Ovary (tissue), 7 donors: ENCODE measurements at regions not wholly inside any gene's neighbourhood (a gene's known extent, or its start where the extent isn't known, plus 50 kb on each side); places are given as distances from the start of the nearest gene placed in this dataset.

Experiments used
- DNase-seq, 5 donors: peaks; one replicate each; pipeline ENCODE4 v3.0.0-alpha.2; 2019 to 2020
- H3K27ac ChIP-seq, 2 donors: fragments of 200-600 bp; one replicate each; pipeline versions ENCODE4 v1.5.1 to v1.8.0; 2019 to 2022
- H3K27me3 ChIP-seq: fragments of 200-600 bp; one replicate; pipeline ENCODE4 v1.8.0; 2022
- H3K36me3 ChIP-seq: fragments of 200-600 bp; sonication (generic); one replicate; pipeline ENCODE4 v1.5.1; 2019
- H3K4me1 ChIP-seq: one replicate; pipeline ENCODE4 v1.8.1; 2013; ENCODE audit warnings: mild to moderate bottlenecking, moderate library complexity; ENCODE audit not compliant: insufficient read depth
- H3K4me3 ChIP-seq: fragments of 200-600 bp; sonication (generic); one replicate; pipeline ENCODE4 v1.5.1; 2017
- H3K9me3 ChIP-seq, 2 donors: fragments of 200-600 bp in 1 of 2; sonication (generic) in 1 of 2; one replicate each; pipeline versions ENCODE4 v1.5.1 to v1.8.1; 2013 to 2019; ENCODE audit warnings: mild to moderate bottlenecking in 1 of 2, moderate library complexity in 1 of 2
- EP300 ChIP-seq: sonication (generic); formaldehyde crosslinking; IDR thresholded peaks from one replicate; pipeline ENCODE4 v1.6.1; 2017; ENCODE audit warnings: antibody characterized with exemption
- POLR2A ChIP-seq: fragments of 450-650 bp; IDR thresholded peaks from one replicate; pipeline ENCODE4 v1.6.1; 2017; ENCODE audit warnings: antibody characterized with exemption, mild to moderate bottlenecking, moderate library complexity
- WGBS, 3 donors: extraction: QIAGEN DNeasy Blood & Tissue Kit in 1 of 3; methylation state at CpG; one replicate each; pipeline versions ENCODE4 v1.1.5 to v1.1.7; 2013 to 2017; 5-methylcytosine and 5-hydroxymethylcytosine counted together
- intact Hi-C, 4 donors: fragments of 100-400 bp; cut with DNase I; formaldehyde crosslinking; loops; one replicate each; pipeline versions ENCODE4 v1.11.0 to v1.15.1; 2022 to 2023
- TF ChIP-seq, protein P1 (sequence below), 3 donors: fragments of 450-650 bp in 2 of 3; fragments of 200-600 bp in 1 of 3; IDR thresholded peaks; one replicate each; pipeline versions ENCODE4 v1.5.1 to v1.8.0; 2016 to 2022; ENCODE audit warnings: antibody characterized with exemption in 3 of 3, mild to moderate bottlenecking in 1 of 3
- donor health status: DM: no; HTN: no; CAD: no; lungs with moderate emphysema.
- donor health status: DM: no; HTN: no; CAD: no.
- donor health status: Bipolar disorder and iron deficiency.
- donor health status: DM: no; HTN: no; CAD: no.
- donor health status: DM: yes; HTN: yes; CAD: no.

DNA sequence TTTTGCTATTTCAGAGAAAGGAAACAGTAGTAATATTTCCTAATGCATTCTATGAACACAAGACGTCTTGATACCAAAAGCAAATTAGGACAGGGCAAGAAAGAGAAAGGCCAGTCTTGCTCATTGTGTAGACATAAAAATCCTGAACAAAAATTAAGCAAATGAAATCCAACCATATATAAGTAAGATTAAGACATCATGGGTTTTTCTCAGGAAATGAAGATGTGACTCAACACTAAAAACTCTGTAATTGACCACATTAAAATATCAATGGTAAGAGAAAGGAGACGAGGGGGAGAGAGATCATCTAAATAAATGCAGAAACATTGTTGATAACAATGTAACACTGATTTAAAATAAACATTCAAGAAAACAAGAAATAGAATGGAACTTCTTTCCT is 205.4 kb downstream of the SOD2 start:
- H3K27ac ChIP-seq = no peak overlapping the region
- DNase-seq = no peak
- no peak overlapping the region for H3K4me3 ChIP-seq
- WGBS, 3 donors = 36 to 39% (median 37%) methylated on average over 2 of the region's 2 CpGs
- H3K9me3 ChIP-seq = no peaks in the 10 kb centered on the region
- intact Hi-C loops = no loop called here
- H3K27me3 ChIP-seq = no peaks in the 10 kb centered on the region
- no peaks in the 10 kb centered on the region for H3K4me1 ChIP-seq
- TF ChIP-seq, protein P1, sequence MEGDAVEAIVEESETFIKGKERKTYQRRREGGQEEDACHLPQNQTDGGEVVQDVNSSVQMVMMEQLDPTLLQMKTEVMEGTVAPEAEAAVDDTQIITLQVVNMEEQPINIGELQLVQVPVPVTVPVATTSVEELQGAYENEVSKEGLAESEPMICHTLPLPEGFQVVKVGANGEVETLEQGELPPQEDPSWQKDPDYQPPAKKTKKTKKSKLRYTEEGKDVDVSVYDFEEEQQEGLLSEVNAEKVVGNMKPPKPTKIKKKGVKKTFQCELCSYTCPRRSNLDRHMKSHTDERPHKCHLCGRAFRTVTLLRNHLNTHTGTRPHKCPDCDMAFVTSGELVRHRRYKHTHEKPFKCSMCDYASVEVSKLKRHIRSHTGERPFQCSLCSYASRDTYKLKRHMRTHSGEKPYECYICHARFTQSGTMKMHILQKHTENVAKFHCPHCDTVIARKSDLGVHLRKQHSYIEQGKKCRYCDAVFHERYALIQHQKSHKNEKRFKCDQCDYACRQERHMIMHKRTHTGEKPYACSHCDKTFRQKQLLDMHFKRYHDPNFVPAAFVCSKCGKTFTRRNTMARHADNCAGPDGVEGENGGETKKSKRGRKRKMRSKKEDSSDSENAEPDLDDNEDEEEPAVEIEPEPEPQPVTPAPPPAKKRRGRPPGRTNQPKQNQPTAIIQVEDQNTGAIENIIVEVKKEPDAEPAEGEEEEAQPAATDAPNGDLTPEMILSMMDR (IDR thresholded peaks at IDR 0.05) = no peak
- TF ChIP-seq POLR2A (no peak), EP300 (no peak)
- H3K36me3 ChIP-seq = no peaks in the 10 kb centered on the region

DNA sequence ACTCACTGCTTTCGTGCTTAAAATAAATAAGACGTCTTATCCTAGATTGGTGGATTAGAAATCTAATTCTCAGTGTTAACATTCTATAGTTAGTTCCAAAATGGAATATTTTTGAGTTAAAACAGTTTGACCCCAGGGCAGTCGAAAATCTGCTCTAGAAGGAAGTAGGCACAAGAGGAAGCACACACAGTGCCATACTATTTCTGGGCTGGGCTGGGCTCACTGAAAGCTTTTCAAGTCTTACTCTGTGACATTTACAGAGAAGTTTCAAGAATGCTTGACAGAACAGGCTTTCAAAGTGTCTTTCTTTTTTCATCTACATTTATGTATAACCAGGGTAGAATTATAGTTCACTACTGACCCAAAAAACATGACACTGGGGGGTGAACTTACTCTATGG is 209.8 kb downstream of the SOD2 start:
- 69 to 86% (median 74%) methylated on average over 3 of the region's 3 CpGs for WGBS, 3 donors
- Histone ChIP-seq H3K27me3 (no peaks in the 10 kb centered on the region), H3K4me3 (no peak overlapping the region), H3K27ac (no peak overlapping the region), H3K4me1 (no peaks in the 10 kb centered on the region), H3K9me3 (no peaks in the 10 kb centered on the region), H3K36me3 (no peaks in the 10 kb centered on the region)
- intact Hi-C loops = no loop called here
- TF ChIP-seq, protein P1 (IDR thresholded peaks at IDR 0.05) = no peak
- TF ChIP-seq EP300 (no peak), POLR2A (no peak)
- DNase-seq = no peak

DNA sequence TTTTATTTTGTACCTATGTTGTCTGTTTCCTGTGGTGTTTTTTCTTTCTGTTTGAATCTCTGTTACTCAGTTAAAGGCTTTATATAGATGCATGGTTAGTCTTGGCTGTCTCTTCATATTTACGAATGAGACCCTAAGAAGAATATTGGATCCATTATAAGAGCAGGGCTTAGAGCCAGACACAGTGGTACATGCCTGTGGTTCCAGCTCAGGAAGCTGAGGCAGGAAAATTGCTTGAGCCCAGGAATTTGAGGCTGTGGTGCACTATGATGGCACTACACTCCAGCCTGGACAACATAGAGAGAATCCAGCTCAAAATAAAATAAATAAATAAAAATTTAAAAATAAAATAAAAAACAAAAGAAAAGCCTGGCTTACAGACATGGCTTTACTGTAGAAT is 211.1 kb downstream of the SOD2 start:
- no peak overlapping the region for H3K4me3 ChIP-seq
- no peak for DNase-seq
- TF ChIP-seq POLR2A (no peak), EP300 (no peak)
- TF ChIP-seq, protein P1 (IDR thresholded peaks at IDR 0.05) = no peak
- no peak overlapping the region for H3K27ac ChIP-seq
- 80 to 83% (median 81%) methylated on average over 1 of the region's 1 CpG for WGBS, 3 donors
- H3K27me3 ChIP-seq = no peaks in the 10 kb centered on the region
- no peaks in the 10 kb centered on the region for H3K36me3 ChIP-seq
- H3K9me3 ChIP-seq = no peaks in the 10 kb centered on the region
- intact Hi-C loops = no loop called here
- H3K4me1 ChIP-seq = no peaks in the 10 kb centered on the region

DNA sequence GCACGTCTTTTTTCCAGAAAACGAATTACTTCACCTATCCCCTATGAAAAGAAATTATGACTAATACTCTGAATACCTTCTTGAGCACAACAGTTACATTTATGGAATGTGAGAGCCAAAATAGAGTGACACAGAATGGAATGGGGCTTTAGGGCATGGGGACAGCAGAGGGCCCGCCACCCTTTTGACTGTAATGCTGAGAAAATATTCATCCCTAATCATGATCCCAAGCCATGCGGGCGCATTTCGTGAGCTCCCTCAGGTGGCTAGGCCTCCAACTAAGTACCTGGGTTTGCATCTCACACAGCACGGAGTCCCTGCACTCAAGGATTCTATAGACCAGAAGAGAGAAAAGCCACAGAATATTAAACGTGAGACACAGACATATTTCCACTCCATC is 212.6 kb downstream of the SOD2 start:
- WGBS, 3 donors = 86 to 94% (median 93%) methylated on average over 8 of the region's 8 CpGs
- Histone ChIP-seq H3K36me3 (no peaks in the 10 kb centered on the region), H3K27me3 (no peaks in the 10 kb centered on the region), H3K4me3 (no peak overlapping the region), H3K9me3 (no peaks in the 10 kb centered on the region), H3K27ac (no peak overlapping the region), H3K4me1 (no peaks in the 10 kb centered on the region)
- TF ChIP-seq EP300 (no peak), POLR2A (no peak)
- TF ChIP-seq, protein P1 (IDR thresholded peaks at IDR 0.05) = no peak
- intact Hi-C loops = no loop called here
- DNase-seq = no peak

DNA sequence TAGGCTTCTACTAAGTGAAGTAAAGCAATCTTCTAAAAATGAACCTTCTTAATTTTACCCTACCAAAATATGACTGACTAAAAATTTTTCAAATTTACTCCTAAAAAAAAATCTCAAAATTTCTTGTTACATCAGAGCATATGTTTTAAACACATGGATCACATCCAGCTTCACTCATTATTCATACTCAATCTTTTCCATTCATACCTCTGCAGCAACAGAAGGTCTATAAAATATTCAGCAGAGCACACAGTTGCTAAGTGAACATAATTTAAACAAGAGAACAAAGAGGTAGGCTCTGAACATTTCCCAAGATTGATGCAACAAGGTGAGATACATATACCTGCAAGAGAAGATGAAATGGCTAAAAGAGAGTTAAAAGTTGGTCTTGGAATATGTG is 213.9 kb downstream of the SOD2 start:
- no peaks in the 10 kb centered on the region for H3K36me3 ChIP-seq
- intact Hi-C loops = no loop called here
- H3K27ac ChIP-seq = no peak overlapping the region
- no peaks in the 10 kb centered on the region for H3K9me3 ChIP-seq
- no peaks in the 10 kb centered on the region for H3K4me1 ChIP-seq
- H3K4me3 ChIP-seq = no peak overlapping the region
- no peaks in the 10 kb centered on the region for H3K27me3 ChIP-seq
- no peak for DNase-seq
- TF ChIP-seq, protein P1 (IDR thresholded peaks at IDR 0.05) = no peak
- TF ChIP-seq EP300 (no peak), POLR2A (no peak)
